RWPE2 (cell line): ENCODE measurements at regions not wholly inside any gene's neighbourhood (a gene's known extent, or its start where the extent isn't known, plus 50 kb on each side); places are given as distances from the start of the nearest gene placed in this dataset.

ENCODE experiments used
- ATAC-seq: fragments of 200-7000 bp; cut with Tn5 transposase; 3 replicates; pipeline ENCODE4 v1.9.1; 2021; ENCODE audit warnings: low read depth
- DNase-seq: peaks from one replicate; pipeline ENCODE4 v3.0.0-alpha.2; 2020; ENCODE audit warnings: low spot score
- H3K27ac ChIP-seq: fragments of 450-650 bp; 2 replicates; pipeline ENCODE4 v1.5.1; 2017; ENCODE audit warnings: mild to moderate bottlenecking; ENCODE audit not compliant: poor library complexity, severe bottlenecking
- H3K27me3 ChIP-seq: fragments of 250-450 bp; sonication (Bioruptor Pico); 2 replicates; pipeline ENCODE4 v1.5.1; 2021; ENCODE audit warnings: mild to moderate bottlenecking, moderate library complexity; ENCODE audit not compliant: insufficient read depth, poor library complexity, severe bottlenecking
- H3K36me3 ChIP-seq: fragments of 250-450 bp; sonication (Bioruptor Pico); 2 replicates; pipeline ENCODE4 v1.5.1; 2020; ENCODE audit warnings: low read depth, mild to moderate bottlenecking, moderate library complexity
- H3K4me1 ChIP-seq: fragments of 250-450 bp; sonication (Bioruptor Pico); 2 replicates; pipeline ENCODE4 v1.5.1; 2021; ENCODE audit warnings: mild to moderate bottlenecking, moderate library complexity; ENCODE audit not compliant: insufficient read depth, poor library complexity, severe bottlenecking
- H3K4me3 ChIP-seq: fragments of 250-450 bp; sonication (Bioruptor Pico); 2 replicates; pipeline ENCODE4 v1.5.1; 2021; ENCODE audit warnings: mild to moderate bottlenecking, moderate library complexity; ENCODE audit not compliant: severe bottlenecking
- H3K9me3 ChIP-seq: fragments of 250-450 bp; sonication (Bioruptor Pico); 2 replicates; pipeline ENCODE4 v1.5.1; 2021; ENCODE audit warnings: mild to moderate bottlenecking, moderate library complexity; ENCODE audit not compliant: severe bottlenecking
- TF ChIP-seq, protein P1 (sequence below): fragments of 450-650 bp; IDR thresholded peaks from one replicate; pipeline ENCODE4 v1.5.1; 2017; ENCODE audit warnings: mild to moderate bottlenecking, moderate library complexity; ENCODE audit not compliant: poor library complexity, severe bottlenecking

DNA sequence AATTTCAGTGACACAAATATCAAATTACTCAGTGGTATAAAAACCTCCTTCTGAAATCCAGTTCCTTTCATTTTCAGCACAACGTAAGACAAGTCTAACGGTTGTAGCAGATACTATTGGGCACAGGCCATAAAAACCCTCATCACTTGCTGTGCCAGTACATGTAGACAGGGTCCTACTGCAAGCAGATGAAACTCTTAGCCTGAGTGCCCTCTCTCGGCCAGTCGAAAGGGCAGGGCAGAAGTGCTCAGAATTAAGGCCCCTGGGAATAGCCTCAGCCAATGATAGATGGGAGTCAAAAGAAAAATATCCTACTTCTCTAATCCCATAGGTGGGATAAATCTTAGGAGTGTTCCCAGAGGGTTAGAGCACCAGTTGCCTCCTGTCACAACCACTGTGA lies 168.5 kb upstream of the FER start:
- Histone ChIP-seq H3K27ac (no peak overlapping the region), H3K9me3 (no peaks in the 10 kb centered on the region), H3K36me3 (no peaks in the 10 kb centered on the region), H3K4me1 (no peaks in the 10 kb centered on the region), H3K4me3 (no peak overlapping the region), H3K27me3 (no peaks in the 10 kb centered on the region)
- ATAC-seq (no peak), DNase-seq (no peak)
- TF ChIP-seq, protein P1, sequence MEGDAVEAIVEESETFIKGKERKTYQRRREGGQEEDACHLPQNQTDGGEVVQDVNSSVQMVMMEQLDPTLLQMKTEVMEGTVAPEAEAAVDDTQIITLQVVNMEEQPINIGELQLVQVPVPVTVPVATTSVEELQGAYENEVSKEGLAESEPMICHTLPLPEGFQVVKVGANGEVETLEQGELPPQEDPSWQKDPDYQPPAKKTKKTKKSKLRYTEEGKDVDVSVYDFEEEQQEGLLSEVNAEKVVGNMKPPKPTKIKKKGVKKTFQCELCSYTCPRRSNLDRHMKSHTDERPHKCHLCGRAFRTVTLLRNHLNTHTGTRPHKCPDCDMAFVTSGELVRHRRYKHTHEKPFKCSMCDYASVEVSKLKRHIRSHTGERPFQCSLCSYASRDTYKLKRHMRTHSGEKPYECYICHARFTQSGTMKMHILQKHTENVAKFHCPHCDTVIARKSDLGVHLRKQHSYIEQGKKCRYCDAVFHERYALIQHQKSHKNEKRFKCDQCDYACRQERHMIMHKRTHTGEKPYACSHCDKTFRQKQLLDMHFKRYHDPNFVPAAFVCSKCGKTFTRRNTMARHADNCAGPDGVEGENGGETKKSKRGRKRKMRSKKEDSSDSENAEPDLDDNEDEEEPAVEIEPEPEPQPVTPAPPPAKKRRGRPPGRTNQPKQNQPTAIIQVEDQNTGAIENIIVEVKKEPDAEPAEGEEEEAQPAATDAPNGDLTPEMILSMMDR = no peak

DNA sequence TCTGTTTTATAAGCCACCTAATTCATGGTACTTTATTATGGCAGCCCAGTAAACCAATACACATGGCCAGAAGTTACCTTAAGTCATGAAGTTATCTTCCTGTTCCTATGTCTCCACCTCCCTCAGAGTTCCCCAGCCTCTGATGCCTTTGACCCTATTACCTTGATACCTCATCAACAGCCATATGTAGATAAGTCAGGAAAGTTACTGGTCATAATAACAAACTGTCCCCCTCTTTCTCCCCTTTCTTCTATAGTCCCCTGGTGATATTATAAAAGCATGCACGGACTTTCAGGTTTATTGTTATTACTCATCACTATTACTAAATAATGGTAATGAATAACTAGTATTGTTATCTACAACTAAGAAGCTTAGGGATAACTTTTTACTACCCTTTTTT lies 168.9 kb upstream of the FER start:
- no peak for ATAC-seq
- DNase-seq = no peak
- Histone ChIP-seq H3K36me3 (no peaks in the 10 kb centered on the region), H3K27me3 (no peaks in the 10 kb centered on the region), H3K9me3 (no peaks in the 10 kb centered on the region), H3K4me3 (no peak overlapping the region), H3K27ac (no peak overlapping the region), H3K4me1 (no peaks in the 10 kb centered on the region)
- TF ChIP-seq, protein P1 = no peak

DNA sequence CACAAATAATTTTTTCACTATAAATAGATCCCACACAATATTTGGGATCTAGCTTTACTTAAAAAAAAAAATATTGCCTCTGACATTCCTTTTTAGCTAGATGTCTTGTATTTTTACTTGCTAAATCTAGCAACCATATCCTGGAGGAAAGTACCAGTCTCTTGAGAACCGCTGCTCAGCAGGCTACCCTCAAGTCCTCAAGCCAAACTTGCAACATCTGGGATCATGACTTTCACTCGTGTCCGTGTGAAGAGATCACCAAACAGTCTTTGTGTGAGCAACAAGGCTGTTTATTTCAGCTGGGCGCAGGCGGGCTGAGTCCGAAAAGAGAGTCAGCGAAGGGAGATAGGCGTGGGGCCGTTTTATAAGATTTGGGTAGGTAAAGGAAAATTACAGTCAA lies 180.3 kb upstream of the FER start:
- TF ChIP-seq, protein P1 = no peak
- no peak overlapping the region for H3K27ac ChIP-seq
- H3K36me3 ChIP-seq = no peaks in the 10 kb centered on the region
- DNase-seq (no peak), ATAC-seq (no peak)
- no peak overlapping the region for H3K4me3 ChIP-seq
- H3K4me1 ChIP-seq = no peaks in the 10 kb centered on the region
- no peaks in the 10 kb centered on the region for H3K9me3 ChIP-seq
- H3K27me3 ChIP-seq = peaks cover 6% of the 10 kb centered on the region

DNA sequence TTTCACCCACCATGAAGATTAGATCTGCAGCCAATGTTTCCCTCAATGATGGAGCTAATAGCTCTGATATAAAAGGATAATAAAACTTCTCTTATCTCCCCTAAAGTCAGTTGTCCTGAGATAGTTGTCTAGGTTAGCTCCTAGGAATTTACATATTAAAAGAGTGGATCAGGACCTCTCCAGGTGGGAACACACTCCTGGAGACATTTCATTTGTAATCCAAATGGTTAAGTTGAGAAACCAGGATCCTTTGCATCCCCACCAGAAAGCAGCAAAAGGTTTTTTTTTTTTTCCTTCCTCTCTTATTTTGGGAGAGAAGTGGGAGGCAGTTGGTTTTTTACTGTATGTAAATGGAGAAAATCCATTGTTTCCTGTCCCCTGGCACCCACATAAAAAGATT lies 182.5 kb upstream of the FBXL17 start:
- no peak for ATAC-seq
- Histone ChIP-seq H3K27me3 (peaks cover 6% of the 10 kb centered on the region), H3K4me3 (no peak overlapping the region), H3K4me1 (no peaks in the 10 kb centered on the region), H3K9me3 (no peaks in the 10 kb centered on the region), H3K36me3 (no peaks in the 10 kb centered on the region), H3K27ac (no peak overlapping the region)
- DNase-seq = no peak
- TF ChIP-seq, protein P1 = no peak

DNA sequence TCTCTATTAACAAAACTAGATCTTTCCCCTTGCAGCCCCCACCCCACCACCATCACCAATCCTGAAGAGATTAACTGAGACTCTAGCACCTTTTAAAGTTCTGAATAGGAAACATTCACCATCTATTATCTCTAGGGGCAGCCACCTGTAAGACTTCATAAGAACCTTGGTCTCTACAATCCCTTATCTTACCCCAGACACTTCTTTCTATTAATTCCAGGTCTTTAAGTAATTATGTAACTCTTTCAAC lies 180.2 kb upstream of the FBXL17 start:
- Histone ChIP-seq H3K36me3 (no peaks in the 10 kb centered on the region), H3K9me3 (no peaks in the 10 kb centered on the region), H3K4me3 (no peak overlapping the region), H3K4me1 (no peaks in the 10 kb centered on the region), H3K27me3 (peaks cover 6% of the 10 kb centered on the region), H3K27ac (no peak overlapping the region)
- no peak for DNase-seq
- TF ChIP-seq, protein P1 = no peak
- ATAC-seq = no peak
